Stimulated activated CD8-positive, alpha-beta memory T cell treated with anti-CD3 and anti-CD28 coated beads, Interleukin-15, amount 100 ng/mL, for 1 hour (primary cell): ENCODE measurements at regions not wholly inside any gene's neighbourhood (a gene's known extent, or its start where the extent isn't known, plus 50 kb on each side); places are given as distances from the start of the nearest gene placed in this dataset.
"Not testable (repeated sequence)": the region's sequence is repeated elsewhere in the genome, so short reads cannot be mapped to it uniquely, and the experiment has no call there.

Source experiments
- DNase-seq: peaks from one replicate; pipeline ENCODE4 v3.0.0-alpha.2; 2020; ENCODE audit warnings: low read depth

DNA sequence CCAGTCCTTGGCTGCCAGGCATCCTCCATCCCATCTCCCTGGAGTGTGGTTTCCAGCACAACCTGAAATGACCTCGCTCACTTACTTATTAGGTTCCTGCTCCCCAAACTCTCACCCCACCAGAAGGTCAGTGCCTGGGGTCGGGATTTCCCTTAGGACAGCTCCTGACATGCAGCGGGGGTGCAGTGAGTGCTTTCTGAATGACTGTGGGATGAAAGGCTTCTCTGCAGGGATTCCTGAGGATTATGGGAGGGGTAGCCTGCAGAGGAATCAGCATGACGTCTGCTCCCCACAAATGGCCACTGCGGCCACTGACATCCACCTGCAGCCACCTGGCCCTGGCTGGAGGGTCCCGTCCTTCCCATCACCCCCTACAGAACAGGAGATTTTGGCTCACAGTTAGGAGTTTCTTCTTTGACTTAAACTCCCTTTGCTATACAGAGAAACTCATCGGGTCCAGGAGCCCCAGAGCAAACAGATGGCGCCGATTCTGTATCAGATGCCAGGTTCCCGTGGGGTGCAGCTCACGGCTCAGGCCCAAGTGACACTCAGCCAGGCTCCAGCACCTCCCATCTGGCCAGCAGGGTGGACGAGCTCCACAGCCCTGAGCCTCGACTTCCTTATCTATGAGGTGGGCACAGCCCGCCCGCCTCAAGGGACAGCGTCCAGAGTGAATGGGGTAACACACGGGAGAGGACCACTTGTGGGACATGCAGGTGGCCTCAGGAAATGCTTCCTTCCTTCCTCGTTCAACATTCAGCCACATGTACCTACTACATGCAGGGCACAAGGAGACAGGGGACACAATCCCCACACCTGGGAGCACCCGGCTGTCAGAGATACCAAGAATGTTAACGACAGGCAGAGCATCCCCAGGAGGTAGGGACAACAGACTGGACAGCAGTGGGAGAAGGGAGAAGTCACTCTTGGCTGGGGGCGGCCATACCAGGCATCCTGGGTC is 69.8 kb downstream of the RMI2 start:
- no peak for DNase-seq

DNA sequence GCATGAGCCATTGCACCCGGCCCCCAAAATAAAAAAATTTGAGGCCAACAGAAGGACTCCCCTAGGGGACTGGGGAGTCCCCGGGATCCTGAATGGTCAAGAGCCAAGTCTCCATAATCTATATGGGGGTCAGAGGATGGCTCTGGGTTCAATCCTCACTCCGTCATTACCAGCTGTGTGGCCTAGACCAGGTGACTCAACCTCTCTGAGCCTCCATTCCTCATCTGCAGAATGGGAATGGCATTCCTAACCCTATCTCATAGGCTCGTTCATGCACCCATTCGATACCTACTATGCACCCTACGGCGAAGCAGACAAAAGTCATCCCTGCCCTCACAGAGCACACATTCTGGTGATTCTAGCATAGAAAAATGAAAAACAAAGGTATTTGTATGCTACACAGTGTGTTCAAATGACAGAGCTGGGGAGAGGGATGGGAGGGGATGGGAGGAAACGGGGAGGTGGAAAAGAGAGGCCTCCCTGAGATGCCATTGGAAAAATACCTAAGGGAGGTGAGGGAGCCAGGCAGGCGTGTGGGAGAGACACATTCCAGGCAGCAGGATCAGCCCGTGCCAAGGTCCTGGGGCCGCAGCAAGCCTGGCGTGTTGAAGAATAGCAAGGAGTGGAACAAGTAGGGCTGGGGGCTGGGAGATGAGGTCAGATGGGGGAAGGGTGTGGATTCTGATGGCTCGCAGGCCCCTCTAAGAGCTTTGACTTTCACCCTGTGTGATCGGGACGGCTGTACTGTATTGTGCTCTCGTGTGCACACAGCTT is 71.2 kb downstream of the RMI2 start:
- DNase-seq = no peak

DNA sequence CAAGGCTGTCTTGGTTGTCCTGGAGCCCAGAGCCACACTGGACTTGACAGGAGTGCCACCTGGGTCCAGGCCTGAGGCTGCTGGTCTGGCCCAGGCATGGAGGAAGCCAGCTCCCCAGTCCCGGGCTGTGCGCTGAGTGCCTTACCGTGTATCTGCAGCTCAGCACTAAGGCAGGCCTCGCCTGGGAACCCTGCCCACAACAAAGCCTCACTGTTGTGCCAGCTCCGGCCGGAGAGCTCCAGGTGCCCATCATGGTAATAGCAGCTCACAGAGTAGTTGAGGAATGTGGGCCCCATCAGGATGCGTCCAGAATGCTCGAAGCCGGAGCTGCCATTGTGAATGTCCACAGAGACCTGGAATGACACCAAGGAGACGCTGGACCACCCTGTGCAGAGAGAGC is 72.2 kb downstream of the RMI2 start:
- no peak for DNase-seq

GRCh38 chr16:11418506-11418905 is 73.2 kb downstream of the RMI2 start:
- DNase-seq = no peak

DNA sequence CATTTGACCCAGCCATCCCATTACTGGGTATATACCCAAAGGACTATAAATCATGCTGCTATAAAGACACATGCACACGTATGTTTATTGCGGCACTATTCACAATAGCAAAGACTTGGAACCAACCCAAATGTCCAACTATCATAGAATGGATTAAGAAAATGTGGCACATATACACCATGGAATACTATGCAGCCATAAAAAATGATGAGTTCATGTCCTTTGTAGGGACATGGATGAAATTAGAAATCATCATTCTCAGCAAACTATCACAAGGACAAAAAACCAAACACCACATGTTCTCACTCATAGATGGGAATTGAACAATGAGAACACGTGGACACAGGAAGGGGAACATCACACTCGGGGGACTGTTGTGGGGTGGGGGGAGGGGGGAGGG is 74.8 kb downstream of the RMI2 start:
- not testable (repeated sequence) for DNase-seq

DNA sequence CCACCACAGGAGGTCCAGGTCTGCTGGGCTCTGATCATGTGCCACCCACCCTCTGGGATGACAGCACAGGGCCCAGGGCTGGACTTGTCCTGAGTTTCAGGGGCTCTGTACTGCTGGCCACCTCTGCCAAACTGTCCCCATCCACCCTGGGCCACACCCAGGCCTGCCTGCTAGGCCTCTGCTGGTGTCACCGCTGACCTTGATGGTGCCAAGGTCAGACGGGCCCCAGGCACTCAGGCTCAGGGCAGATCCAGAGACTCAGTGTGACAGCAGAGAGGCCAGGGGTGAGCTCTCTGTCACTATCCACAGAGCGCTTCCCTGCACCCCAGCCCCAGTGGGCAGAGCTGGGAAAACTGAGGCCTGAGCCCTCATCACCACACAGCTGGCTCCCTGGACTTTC is 75.6 kb downstream of the RMI2 start:
- no peak for DNase-seq

- DNase-seq = no peak
These were observed 77.4 kb downstream of the RMI2 start for GRCh38 chr16:11422381-11423314.

GRCh38 chr16:11423315-11424117 is 78.3 kb downstream of the RMI2 start:
- no peak for DNase-seq

DNA sequence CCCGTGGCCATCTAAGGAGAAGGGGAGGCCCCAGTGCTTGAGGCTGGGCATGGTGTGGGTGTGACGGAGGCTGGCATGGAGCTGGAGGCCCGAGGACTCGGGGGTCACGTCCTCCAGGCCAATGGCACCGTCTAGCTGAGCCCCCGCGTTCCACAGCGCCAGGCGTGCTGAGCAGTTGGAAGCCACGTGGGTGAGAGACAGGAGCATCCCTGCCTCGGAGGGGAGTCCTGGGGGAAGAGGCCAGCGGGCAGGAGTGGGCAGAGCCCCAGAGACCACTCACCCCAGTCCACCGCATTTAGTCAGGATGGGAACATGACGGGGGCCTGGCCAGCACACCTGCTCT is 78.8 kb downstream of the RMI2 start:
- DNase-seq = no peak

DNA sequence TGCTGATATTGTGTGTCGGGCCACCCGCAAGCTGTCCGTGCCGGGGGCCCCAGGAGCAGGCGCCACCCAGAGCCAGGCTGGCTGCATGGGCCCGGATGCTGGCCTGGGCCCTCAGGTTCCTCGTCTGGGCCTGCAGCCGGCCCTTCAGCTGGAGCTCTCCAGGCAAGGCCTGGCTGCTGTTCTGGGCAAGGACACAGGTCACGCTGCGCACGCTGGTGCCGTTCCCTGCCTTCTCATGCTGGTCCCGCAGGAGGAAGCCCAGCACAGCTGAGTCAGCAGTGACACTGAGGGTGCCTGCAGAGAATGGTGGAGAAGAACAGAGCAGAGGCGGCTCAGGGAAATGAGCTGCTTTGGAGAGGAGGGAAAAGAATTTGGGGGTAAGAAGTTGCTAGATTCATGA is 79.9 kb downstream of the RMI2 start:
- DNase-seq = no peak

- no peak for DNase-seq
These were observed 83.3 kb downstream of the RMI2 start for GRCh38 chr16:11428623-11428953.

- no peak for DNase-seq
These were observed 83.9 kb downstream of the RMI2 start for GRCh38 chr16:11429123-11429522.

- no peak for DNase-seq
These were observed 84.6 kb downstream of the RMI2 start for GRCh38 chr16:11429823-11430222.

DNA sequence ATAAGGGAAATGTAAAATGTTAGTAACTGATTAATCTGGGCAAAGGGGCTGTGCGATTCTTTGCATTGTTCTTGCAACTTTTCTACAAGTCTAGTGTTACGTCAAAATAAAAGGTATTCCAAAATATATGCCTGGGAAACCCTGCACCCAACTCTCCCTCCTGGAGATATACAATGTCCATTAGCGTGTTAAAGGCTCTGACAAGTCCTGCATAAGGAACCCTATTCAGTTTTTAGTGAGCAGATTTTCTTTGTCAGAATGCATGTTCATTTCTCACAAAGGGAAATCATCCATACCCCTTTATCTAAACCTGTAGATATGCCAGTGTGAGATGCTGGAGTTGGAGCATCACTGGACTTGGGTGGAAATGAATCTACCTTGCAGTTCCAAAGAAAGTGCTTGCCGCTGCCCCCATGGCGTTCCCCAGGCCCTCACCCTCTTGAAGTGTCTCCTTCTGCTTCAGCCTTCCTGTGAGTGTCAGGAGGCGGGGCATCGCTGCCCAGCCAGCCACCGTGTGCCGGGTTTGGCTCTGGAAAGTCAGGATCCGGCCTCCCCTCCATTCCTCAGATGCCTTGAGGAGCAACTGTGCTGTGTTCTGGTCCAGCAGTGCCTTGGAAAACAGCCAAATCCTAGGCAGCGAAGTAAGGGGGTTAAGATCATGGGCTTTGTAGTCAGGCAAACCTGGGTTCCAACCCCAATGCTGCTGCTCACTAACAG is 85.5 kb downstream of the RMI2 start:
- DNase-seq = no peak

DNA sequence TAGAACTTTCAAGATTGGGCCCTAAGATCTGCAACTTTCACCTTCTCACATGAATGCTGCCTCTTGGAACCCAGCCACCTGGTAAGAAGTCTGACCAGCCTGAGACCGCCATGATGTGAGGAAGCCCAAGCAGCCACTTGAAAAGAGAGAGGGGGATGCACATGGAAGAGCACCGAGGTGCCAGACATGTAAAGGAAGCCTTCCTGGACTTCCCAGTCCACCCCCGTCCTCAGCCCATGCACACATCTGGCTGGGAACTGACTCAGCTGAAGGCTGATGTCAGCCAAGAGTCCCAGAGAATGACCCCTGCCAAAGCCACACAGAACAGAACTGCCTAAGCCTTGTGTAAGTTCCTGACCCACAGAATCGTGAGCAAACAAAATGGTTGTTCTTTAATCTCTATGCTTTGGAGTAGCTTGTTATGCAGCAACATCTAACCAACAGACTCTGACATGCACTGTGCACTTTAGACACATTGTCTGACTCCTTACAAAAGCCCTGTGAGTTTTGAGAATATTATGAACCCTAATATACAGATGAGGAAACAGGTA is 86.7 kb downstream of the RMI2 start:
- DNase-seq = no peak

DNA sequence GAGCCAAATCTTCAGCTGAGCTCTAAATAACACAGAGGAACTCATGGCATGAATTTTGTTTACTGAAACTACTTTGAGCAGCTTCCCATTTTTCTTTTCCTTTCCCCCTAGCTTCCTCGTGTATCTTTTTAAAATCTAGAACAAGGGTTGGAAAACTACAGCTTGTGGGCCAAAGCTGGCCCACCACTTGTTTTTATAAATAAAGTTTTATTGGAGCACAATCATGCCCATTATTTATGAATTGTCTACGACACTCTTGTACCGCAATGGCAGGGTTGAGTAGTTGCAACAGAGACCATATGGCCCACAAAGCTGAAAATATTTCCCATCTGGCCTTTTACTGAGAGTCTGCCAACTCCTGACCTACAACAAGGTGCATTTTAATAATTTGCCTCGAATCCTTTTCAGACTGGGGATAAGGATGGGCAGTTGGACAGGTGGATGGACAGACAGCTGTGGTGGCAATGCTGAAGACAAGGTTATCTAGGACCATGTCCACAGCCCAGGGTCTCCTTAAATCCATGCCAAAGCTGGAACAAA is 87.7 kb downstream of the RMI2 start:
- no peak for DNase-seq

DNA sequence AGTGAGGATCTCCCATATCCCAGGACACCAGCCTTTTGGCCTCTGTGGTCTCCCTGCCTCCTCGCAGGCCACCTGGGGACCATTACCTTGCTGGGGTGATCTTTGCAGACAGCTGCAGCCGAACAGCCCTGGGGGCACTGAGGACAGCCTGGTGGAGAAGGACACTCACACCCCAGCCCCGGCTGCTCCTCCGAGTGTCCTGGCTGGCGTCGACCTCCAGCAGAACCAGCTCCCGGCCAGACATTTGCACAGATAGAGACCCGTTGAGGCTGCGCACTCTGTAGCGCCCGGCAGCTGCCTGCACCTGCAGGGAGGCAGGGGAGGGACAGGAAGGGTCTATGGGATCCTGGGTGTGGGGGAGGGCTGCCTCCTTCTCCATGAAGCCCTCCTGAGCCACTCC is 90.3 kb downstream of the RMI2 start:
- DNase-seq = no peak

DNA sequence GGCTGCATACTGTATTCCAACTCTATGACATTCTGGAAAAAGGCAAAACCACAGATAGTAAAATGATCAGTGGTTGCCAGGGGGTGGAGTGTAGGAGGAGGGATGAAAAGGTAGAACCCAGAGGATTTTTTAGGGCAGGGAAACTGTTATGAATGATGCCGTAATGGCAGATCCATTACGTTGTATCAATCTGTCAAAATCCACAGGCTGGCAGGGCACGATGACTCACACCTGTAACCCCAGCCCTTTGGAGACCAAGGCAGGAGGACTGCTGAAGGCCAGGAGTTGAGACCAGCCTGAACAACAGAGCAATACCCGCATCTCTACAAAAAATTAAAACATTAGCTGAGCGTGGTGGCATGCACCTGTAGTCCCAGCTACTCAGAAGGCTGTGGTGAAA is 91.8 kb downstream of the RMI2 start:
- DNase-seq = no peak

DNA sequence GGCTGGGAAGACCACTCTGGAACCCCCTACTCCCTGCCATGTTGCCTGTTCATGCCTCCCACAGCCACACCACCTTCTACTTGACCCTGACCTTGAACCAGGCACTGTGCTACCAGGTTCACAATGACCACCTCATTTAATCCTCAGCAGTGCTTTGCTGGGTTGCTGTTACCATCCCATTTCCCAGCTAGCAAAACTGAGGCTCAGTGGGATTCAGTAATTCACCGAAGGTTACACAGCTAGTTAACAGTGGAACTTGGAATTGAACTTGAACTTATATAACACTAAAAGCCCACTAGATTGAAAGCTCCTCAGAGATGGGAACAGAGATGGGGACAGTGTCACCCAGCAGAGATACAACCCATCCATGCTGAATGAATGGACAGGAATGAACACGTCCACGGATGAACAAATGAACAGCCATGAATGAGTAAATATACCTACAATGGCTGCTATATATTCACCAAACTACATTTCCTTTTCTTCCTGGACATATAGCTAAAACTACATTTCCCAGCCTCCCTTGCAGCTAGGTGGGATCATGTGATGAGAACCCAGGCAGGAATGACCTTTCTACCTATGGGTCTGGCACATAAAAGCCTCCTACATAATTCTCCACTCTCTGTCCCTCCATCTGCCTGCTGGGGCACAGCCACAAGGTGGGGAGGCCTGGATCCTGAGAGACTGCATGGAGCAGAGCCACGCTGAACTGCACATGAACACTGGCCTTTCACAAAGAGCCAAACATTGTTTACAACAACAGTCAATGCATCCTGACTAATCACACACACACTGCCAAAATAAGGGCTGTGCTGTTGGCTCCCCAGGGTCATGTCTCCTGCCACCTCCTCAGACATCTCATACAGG is 94.8 kb downstream of the RMI2 start:
- DNase-seq = no peak
